Activated CD4-positive, alpha-beta T cell treated with anti-CD3 and anti-CD28 coated beads for 36 hours (primary cell): ENCODE measurements at regions not wholly inside any gene's neighbourhood (a gene's known extent, or its start where the extent isn't known, plus 50 kb on each side); places are given as distances from the start of the nearest gene placed in this dataset.
"Not testable (repeated sequence)": the region's sequence is repeated elsewhere in the genome, so short reads cannot be mapped to it uniquely, and the experiment has no call there.

ENCODE experiments used
- ATAC-seq: fragments of 200-7000 bp; cut with Tn5 transposase; one replicate; pipeline ENCODE4 v1.10.0; 2021; ENCODE audit warnings: mild to moderate bottlenecking, moderate library complexity
- CTCF ChIA-PET: fragments of 350-600 bp; sonication (Branson Sonifier 250); formaldehyde crosslinking; loops from one replicate; lab custom pipeline; 2021; ENCODE audit warnings: antibody characterized with exemption; lab: Charles Lee
- POLR2A ChIA-PET: fragments of 350-600 bp; sonication (Branson Sonifier 250); formaldehyde crosslinking; loops from one replicate; lab custom pipeline; 2021; ENCODE audit warnings: antibody characterized with exemption, inconsistent platforms; lab: Charles Lee
- DNase-seq: peaks from one replicate; pipeline ENCODE4 v3.0.0-alpha.2; 2020
- H3K27ac Mint-ChIP-seq: one replicate; pipeline ENCODE4 v1.8.0; 2021; ENCODE audit warnings: mixed read lengths
- H3K27me3 Mint-ChIP-seq: one replicate; pipeline ENCODE4 v1.8.0; 2021; ENCODE audit warnings: mixed read lengths
- H3K36me3 Mint-ChIP-seq: one replicate; pipeline ENCODE4 v1.8.0; 2021; ENCODE audit warnings: low read depth, mixed read lengths
- H3K4me1 Mint-ChIP-seq: one replicate; pipeline ENCODE4 v1.8.0; 2021; ENCODE audit warnings: mixed read lengths
- H3K4me3 Mint-ChIP-seq: one replicate; pipeline ENCODE4 v1.8.0; 2021; ENCODE audit warnings: mild to moderate bottlenecking, moderate library complexity, mixed read lengths
- H3K9me3 Mint-ChIP-seq: one replicate; pipeline ENCODE4 v1.8.0; 2021; ENCODE audit warnings: low read depth, mixed read lengths
- intact Hi-C, 2 experiments: fragments of 100-400 bp; cut with DNase I in 1 of 2; cut with micrococcal nuclease in 1 of 2; formaldehyde crosslinking; loops; one replicate each; pipeline versions ENCODE4 v1.14.2 to v1.15.1; 2022 to 2024; cut with DNase I, micrococcal nuclease

- intact Hi-C loops, H3K36me3 Mint-ChIP-seq, H3K4me1 Mint-ChIP-seq, POLR2A ChIA-PET, ATAC-seq, H3K4me3 Mint-ChIP-seq, H3K9me3 Mint-ChIP-seq, DNase-seq, H3K27ac Mint-ChIP-seq, H3K27me3 Mint-ChIP-seq, CTCF ChIA-PET: not testable (repeated sequence)
Observed at GRCh38 chr13:18837986-18838629, 343.5 kb downstream of the TUBA3C start.

GRCh38 chr13:18837179-18837745, 344.4 kb downstream of the TUBA3C start:
- H3K4me3 Mint-ChIP-seq, DNase-seq, H3K27ac Mint-ChIP-seq, H3K27me3 Mint-ChIP-seq, H3K36me3 Mint-ChIP-seq, ATAC-seq, H3K9me3 Mint-ChIP-seq, H3K4me1 Mint-ChIP-seq, POLR2A ChIA-PET, CTCF ChIA-PET, intact Hi-C loops: not testable (repeated sequence)

GRCh38 chr13:18836371-18837178, 345.0 kb downstream of the TUBA3C start:
- H3K36me3 Mint-ChIP-seq, DNase-seq, H3K27me3 Mint-ChIP-seq, CTCF ChIA-PET, H3K9me3 Mint-ChIP-seq, POLR2A ChIA-PET, H3K27ac Mint-ChIP-seq, H3K4me3 Mint-ChIP-seq, ATAC-seq, intact Hi-C loops, H3K4me1 Mint-ChIP-seq: not testable (repeated sequence)

GRCh38 chr13:18835754-18836153, 345.9 kb downstream of the TUBA3C start:
- ATAC-seq, H3K36me3 Mint-ChIP-seq, H3K27ac Mint-ChIP-seq, intact Hi-C loops, H3K4me1 Mint-ChIP-seq, CTCF ChIA-PET, H3K9me3 Mint-ChIP-seq, DNase-seq, POLR2A ChIA-PET, H3K27me3 Mint-ChIP-seq, H3K4me3 Mint-ChIP-seq: not testable (repeated sequence)

GRCh38 chr13:18824678-18825077, 356.9 kb downstream of the TUBA3C start:
- H3K4me1 Mint-ChIP-seq, POLR2A ChIA-PET, H3K27ac Mint-ChIP-seq, DNase-seq, intact Hi-C loops, H3K27me3 Mint-ChIP-seq, H3K36me3 Mint-ChIP-seq, CTCF ChIA-PET, ATAC-seq, H3K9me3 Mint-ChIP-seq, H3K4me3 Mint-ChIP-seq: not testable (repeated sequence)

- CTCF ChIA-PET, H3K27me3 Mint-ChIP-seq, H3K9me3 Mint-ChIP-seq, POLR2A ChIA-PET, ATAC-seq, H3K4me3 Mint-ChIP-seq, H3K27ac Mint-ChIP-seq, intact Hi-C loops, DNase-seq, H3K36me3 Mint-ChIP-seq, H3K4me1 Mint-ChIP-seq: not testable (repeated sequence)
Observed at GRCh38 chr13:18822655-18823639, 358.7 kb downstream of the TUBA3C start.

GRCh38 chr13:18773988-18774387, 407.6 kb downstream of the TUBA3C start:
- ATAC-seq, H3K36me3 Mint-ChIP-seq, POLR2A ChIA-PET, CTCF ChIA-PET, intact Hi-C loops, H3K4me1 Mint-ChIP-seq, H3K4me3 Mint-ChIP-seq, H3K27ac Mint-ChIP-seq, DNase-seq, H3K27me3 Mint-ChIP-seq, H3K9me3 Mint-ChIP-seq: not testable (repeated sequence)

GRCh38 chr13:18741696-18742095, 439.9 kb downstream of the TUBA3C start:
- H3K27me3 Mint-ChIP-seq, intact Hi-C loops, H3K36me3 Mint-ChIP-seq, H3K4me3 Mint-ChIP-seq, CTCF ChIA-PET, POLR2A ChIA-PET, H3K9me3 Mint-ChIP-seq, H3K27ac Mint-ChIP-seq, H3K4me1 Mint-ChIP-seq, ATAC-seq: not testable (repeated sequence)
- DNase-seq = peak; percentile 17

GRCh38 chr13:18739310-18739709, 442.3 kb downstream of the TUBA3C start:
- POLR2A ChIA-PET = no interaction called here
- intact Hi-C loops = no loop called here

GRCh38 chr13:18738086-18738485, 443.5 kb downstream of the TUBA3C start:
- H3K9me3 Mint-ChIP-seq, H3K27ac Mint-ChIP-seq, H3K4me1 Mint-ChIP-seq, intact Hi-C loops, CTCF ChIA-PET, ATAC-seq, H3K4me3 Mint-ChIP-seq, POLR2A ChIA-PET, H3K36me3 Mint-ChIP-seq, H3K27me3 Mint-ChIP-seq, DNase-seq: not testable (repeated sequence)

More at GRCh38 chr13:18739310-18739709, 442.3 kb downstream of the TUBA3C start:
- no peaks in the 10 kb centered on the region for H3K9me3 Mint-ChIP-seq
- CTCF ChIA-PET = no interaction called here
- H3K27me3 Mint-ChIP-seq = no peaks in the 10 kb centered on the region
- DNase-seq (no peak), ATAC-seq (no peak)
- H3K36me3 Mint-ChIP-seq = no peaks in the 10 kb centered on the region
- H3K4me1 Mint-ChIP-seq = no peaks in the 10 kb centered on the region
- no peak overlapping the region for H3K4me3 Mint-ChIP-seq
- no peak overlapping the region for H3K27ac Mint-ChIP-seq

GRCh38 chr13:18727138-18727537, 454.5 kb downstream of the TUBA3C start:
- H3K36me3 Mint-ChIP-seq, ATAC-seq, DNase-seq, H3K27me3 Mint-ChIP-seq, H3K4me3 Mint-ChIP-seq, CTCF ChIA-PET, H3K9me3 Mint-ChIP-seq, H3K4me1 Mint-ChIP-seq, intact Hi-C loops, POLR2A ChIA-PET, H3K27ac Mint-ChIP-seq: not testable (repeated sequence)
